HL-60 (cell line): ENCODE measurements at regions not wholly inside any gene's neighbourhood (a gene's known extent, or its start where the extent isn't known, plus 50 kb on each side); places are given as distances from the start of the nearest gene placed in this dataset.
"Not testable (repeated sequence)": the region's sequence is repeated elsewhere in the genome, so short reads cannot be mapped to it uniquely, and the experiment has no call there.

Source experiments
- DNase-seq, 2 experiments: peaks; one replicate each; pipeline ENCODE4 v3.0.0-alpha.2; 2010 to 2020; ENCODE audit warnings: low read depth in 1 of 2, low spot score in 1 of 2
- H3K27ac ChIP-seq: fragments of 250-450 bp; sonication (Bioruptor Pico); replicated peaks from 2 replicates; pipeline ENCODE4 v1.5.1; 2020; ENCODE audit warnings: mild to moderate bottlenecking, moderate library complexity
- H3K27me3 ChIP-seq: fragments of 250-450 bp; sonication (Bioruptor Pico); 2 replicates; pipeline ENCODE4 v1.5.1; 2021; ENCODE audit warnings: mild to moderate bottlenecking, moderate library complexity; ENCODE audit not compliant: insufficient read depth, poor library complexity, severe bottlenecking
- H3K4me3 ChIP-seq: replicated peaks from 2 replicates; pipeline ENCODE4 v1.5.1; 2011; ENCODE audit warnings: mild to moderate bottlenecking, control low read depth, low read length; ENCODE audit not compliant: insufficient read depth
- CTCF ChIP-seq: IDR thresholded peaks from one replicate; pipeline ENCODE4 v1.5.1; 2011; ENCODE audit warnings: low read length, control low read depth, inconsistent platforms; ENCODE audit not compliant: insufficient read depth
- GABPA ChIP-seq: IDR thresholded peaks from 2 replicates; pipeline ENCODE4 v1.6.1; 2012; ENCODE audit warnings: low read depth
- POLR2AphosphoS5 ChIP-seq: IDR thresholded peaks from 2 replicates; pipeline ENCODE4 v1.6.1; 2012; ENCODE audit warnings: low read depth
- REST ChIP-seq: IDR thresholded peaks from 2 replicates; pipeline ENCODE4 v1.6.1; 2012; ENCODE audit warnings: low read depth; ENCODE audit not compliant: insufficient replicate concordance
- SPI1 ChIP-seq: IDR thresholded peaks from 2 replicates; pipeline ENCODE4 v1.6.1; 2012; ENCODE audit warnings: low read depth, mild to moderate bottlenecking, borderline replicate concordance

GRCh38 chr18:61635901-61636528 lies 256.8 kb downstream of the RNF152 start:
- TF ChIP-seq SPI1 (no peak), CTCF (peak; percentile 62)
- Histone ChIP-seq H3K27ac (no peak overlapping the region), H3K4me3 (no peak overlapping the region), H3K27me3 (no peaks in the 10 kb centered on the region)
- DNase-seq = peak; percentile 5 to 41

GRCh38 chr18:61628085-61628484 lies 264.7 kb downstream of the RNF152 start:
- TF ChIP-seq POLR2AphosphoS5 (no peak), SPI1 (no peak), CTCF (no peak), REST (no peak), GABPA (no peak)
- H3K4me3 ChIP-seq = no peak overlapping the region
- no peak for DNase-seq
- no peak overlapping the region for H3K27ac ChIP-seq
- H3K27me3 ChIP-seq = peaks cover 13% of the 10 kb centered on the region

DNA sequence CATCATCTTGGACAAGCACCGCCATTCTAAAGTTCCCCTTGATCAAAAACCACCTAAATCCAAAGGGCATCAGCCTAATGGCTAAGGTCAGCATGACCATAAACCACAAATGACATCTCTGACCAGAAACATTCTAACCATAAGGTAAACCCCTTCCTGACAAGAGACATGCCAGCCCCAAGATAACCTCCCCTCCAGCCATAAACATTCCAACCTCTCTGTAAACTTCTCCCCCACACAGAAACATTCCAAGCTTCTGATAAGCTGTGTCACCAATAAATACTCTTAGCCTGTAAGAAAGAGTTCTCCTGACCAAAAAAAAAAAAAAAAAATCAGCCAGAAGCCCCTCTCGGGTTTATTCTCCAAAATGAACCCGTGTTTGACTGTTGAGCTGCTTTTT lies 268.2 kb downstream of the RNF152 start:
- not testable (repeated sequence) for H3K27ac ChIP-seq, H3K4me3 ChIP-seq, DNase-seq
- peaks cover 13% of the 10 kb centered on the region for H3K27me3 ChIP-seq

DNA sequence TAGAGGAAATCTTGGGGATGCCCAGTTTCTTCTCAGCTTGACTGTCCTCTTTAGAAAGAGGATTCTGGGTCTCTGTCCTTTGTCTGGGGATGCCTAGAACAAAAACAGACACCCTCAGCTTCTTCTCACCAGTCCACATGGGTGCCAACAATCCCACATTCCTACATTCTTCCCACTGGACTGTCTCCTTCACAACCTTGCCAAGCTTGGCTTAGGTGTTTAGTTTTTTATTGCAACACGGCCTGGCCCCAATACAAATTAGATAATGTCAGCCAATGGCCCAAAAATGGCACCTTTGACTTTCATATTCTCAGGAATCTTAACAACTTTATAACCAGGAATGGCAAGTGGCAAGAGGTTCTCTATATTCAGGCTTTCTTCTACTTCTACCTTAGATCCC lies 273.0 kb downstream of the RNF152 start:
- TF ChIP-seq CTCF (no peak), REST (no peak), POLR2AphosphoS5 (no peak), GABPA (no peak), SPI1 (no peak)
- Histone ChIP-seq H3K27me3 (peaks cover 8% of the 10 kb centered on the region), H3K27ac (no peak overlapping the region), H3K4me3 (no peak overlapping the region)
- no peak for DNase-seq
